ENCODE measurements at regions not wholly inside any gene's neighbourhood (a gene's known extent, or its start where the extent isn't known, plus 50 kb on each side); places are given as distances from the start of the nearest gene placed in this dataset.

GRCh38 chr3:17972959-17973906, 230.8 kb upstream of the TBC1D5 start:
- intact Hi-C loops (cut with DNase I): loop anchor here (10.0 kb wide), 1 partner anchor 322 kb away; no protein-coding TSS in a partner anchor
- no peak for DNase-seq (ENCODE audit: low spot score)

- no peak for DNase-seq (ENCODE audit: low spot score)
- intact Hi-C loops (cut with DNase I): loop anchor here (10.0 kb wide), 1 partner anchor 322 kb away; no protein-coding TSS in a partner anchor
Measured at GRCh38 chr3:17972476-17972875, 230.0 kb upstream of the TBC1D5 start.

GRCh38 chr3:17972030-17972429, 229.6 kb upstream of the TBC1D5 start:
- DNase-seq (ENCODE audit: low spot score): no peak
- intact Hi-C loops (cut with DNase I): loop anchor here (10.0 kb wide), 1 partner anchor 323 kb away; no protein-coding TSS in a partner anchor

- DNase-seq (ENCODE audit: low spot score): no peak
- intact Hi-C loops (cut with DNase I): loop anchor here (10.0 kb wide), 1 partner anchor 325 kb away; no protein-coding TSS in a partner anchor
Measured at GRCh38 chr3:17969985-17970568, 227.6 kb upstream of the TBC1D5 start.

GRCh38 chr3:17969244-17969643, 226.8 kb upstream of the TBC1D5 start:
- intact Hi-C loops (cut with DNase I): no loop called here

GRCh38 chr3:17967953-17968607, 225.6 kb upstream of the TBC1D5 start:
- no peak for DNase-seq (ENCODE audit: low spot score)
- intact Hi-C loops (cut with DNase I): no loop called here

More at GRCh38 chr3:17969244-17969643, 226.8 kb upstream of the TBC1D5 start:
- DNase-seq (ENCODE audit: low spot score): no peak

GRCh38 chr3:17967111-17967510, 224.7 kb upstream of the TBC1D5 start:
- DNase-seq (ENCODE audit: low spot score): no peak
- intact Hi-C loops (cut with DNase I): no loop called here

- DNase-seq (ENCODE audit: low spot score): no peak
- intact Hi-C loops (cut with DNase I): no loop called here
Measured at GRCh38 chr3:17965331-17965730, 222.9 kb upstream of the TBC1D5 start.

GRCh38 chr3:17964108-17964507, 221.7 kb upstream of the TBC1D5 start:
- intact Hi-C loops (cut with DNase I): no loop called here
- DNase-seq (ENCODE audit: low spot score): no peak

- DNase-seq (ENCODE audit: low spot score): no peak
- intact Hi-C loops (cut with DNase I): no loop called here
Measured at GRCh38 chr3:17955411-17955810, 213.0 kb upstream of the TBC1D5 start.

GRCh38 chr3:17954801-17955200, 212.4 kb upstream of the TBC1D5 start:
- DNase-seq (ENCODE audit: low spot score): no peak
- intact Hi-C loops (cut with DNase I): no loop called here

GRCh38 chr3:17951241-17951640, 208.8 kb upstream of the TBC1D5 start:
- intact Hi-C loops (cut with DNase I): no loop called here
- no peak for DNase-seq (ENCODE audit: low spot score)

- intact Hi-C loops (cut with DNase I): no loop called here
- no peak for DNase-seq (ENCODE audit: low spot score)
Measured at GRCh38 chr3:17949101-17949500, 206.7 kb upstream of the TBC1D5 start.

GRCh38 chr3:17947833-17948232, 205.4 kb upstream of the TBC1D5 start:
- intact Hi-C loops (cut with DNase I): no loop called here
- no peak for DNase-seq (ENCODE audit: low spot score)

- intact Hi-C loops (cut with DNase I): no loop called here
- no peak for DNase-seq (ENCODE audit: low spot score)
Measured at GRCh38 chr3:17946619-17947018, 204.2 kb upstream of the TBC1D5 start.

GRCh38 chr3:17945799-17946399, 203.5 kb upstream of the TBC1D5 start:
- intact Hi-C loops (cut with DNase I): no loop called here
- DNase-seq (ENCODE audit: low spot score): no peak

- DNase-seq (ENCODE audit: low spot score): no peak
- intact Hi-C loops (cut with DNase I): no loop called here
Measured at GRCh38 chr3:17945018-17945798, 202.8 kb upstream of the TBC1D5 start.

- intact Hi-C loops (cut with DNase I): no loop called here
Measured at GRCh38 chr3:17942856-17943255, 200.4 kb upstream of the TBC1D5 start.

GRCh38 chr3:17941766-17942165, 199.3 kb upstream of the TBC1D5 start:
- intact Hi-C loops (cut with DNase I): no loop called here
- no peak for DNase-seq (ENCODE audit: low spot score)

More at GRCh38 chr3:17942856-17943255, 200.4 kb upstream of the TBC1D5 start:
- no peak for DNase-seq (ENCODE audit: low spot score)

Data from cardiac septum (tissue), 1 donor.